Neural cell (in vitro differentiated cells): ENCODE measurements at regions not wholly inside any gene's neighbourhood (a gene's known extent, or its start where the extent isn't known, plus 50 kb on each side); places are given as distances from the start of the nearest gene placed in this dataset.

Experiments
- CTCF ChIP-seq: fragments of 450-650 bp; IDR thresholded peaks from 2 replicates; pipeline ENCODE4 v1.5.1; 2014; ENCODE audit warnings: antibody characterized with exemption, mild to moderate bottlenecking, moderate library complexity; ENCODE audit not compliant: poor library complexity, severe bottlenecking
- EZH2 ChIP-seq: fragments of 200-600, 300-800 bp; shearing (Covaris generic), sonication (generic); IDR thresholded peaks from 2 replicates; pipeline ENCODE4 v1.6.1; 2014; ENCODE audit warnings: antibody characterized with exemption, low read length, borderline replicate concordance, mild to moderate bottlenecking; ENCODE audit not compliant: insufficient read depth, poor library complexity, severe bottlenecking
- MXI1 ChIP-seq: fragments of 450-650 bp; conservative IDR thresholded peaks from 2 replicates; pipeline ENCODE4 v1.6.1; 2014; ENCODE audit warnings: antibody characterized with exemption, mild to moderate bottlenecking; ENCODE audit not compliant: poor library complexity, severe bottlenecking
- POLR2AphosphoS5 ChIP-seq: IDR thresholded peaks from 2 replicates; pipeline ENCODE4 v1.6.1; 2012
- RAD21 ChIP-seq: fragments of 450-650 bp; conservative IDR thresholded peaks from 2 replicates; pipeline ENCODE4 v1.6.1; 2014; ENCODE audit warnings: antibody characterized with exemption, mild to moderate bottlenecking, moderate library complexity
- TAF1 ChIP-seq: IDR thresholded peaks from 2 replicates; pipeline ENCODE4 v1.6.1; 2012; ENCODE audit warnings: low read depth

DNA sequence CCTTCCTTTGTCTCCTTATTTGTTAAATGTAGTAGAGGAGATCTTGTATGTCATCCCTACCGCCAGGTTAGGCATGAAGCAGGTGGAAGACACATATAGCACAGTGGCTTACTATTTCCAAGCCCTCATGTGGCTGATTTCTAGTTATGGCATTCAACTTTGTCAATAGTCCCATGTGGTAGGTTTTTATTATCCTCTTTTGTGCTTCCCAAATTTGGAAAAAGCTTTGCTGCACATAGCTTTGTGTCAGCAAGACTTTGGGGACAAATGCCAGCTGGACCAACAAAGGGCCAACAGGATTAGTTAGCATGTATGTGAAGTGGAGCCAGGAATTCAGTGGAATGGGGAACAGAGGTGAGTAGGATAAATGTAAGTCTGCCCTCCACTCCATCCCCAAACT, 276.3 kb downstream of the PSAT1 start:
- TF ChIP-seq CTCF: no peak
- no peak for TF ChIP-seq POLR2AphosphoS5
- TF ChIP-seq EZH2: no peak
- no peak for TF ChIP-seq TAF1
- TF ChIP-seq MXI1: no peak
- no peak for TF ChIP-seq RAD21
